Ectodermal cell (in vitro differentiated cells): ENCODE measurements at regions not wholly inside any gene's neighbourhood (a gene's known extent, or its start where the extent isn't known, plus 50 kb on each side); places are given as distances from the start of the nearest gene placed in this dataset.
"Not testable (repeated sequence)": the region's sequence is repeated elsewhere in the genome, so short reads cannot be mapped to it uniquely, and the experiment has no call there.

Experiments
- H3K27ac ChIP-seq: 2 replicates; pipeline ENCODE4 v1.7.0; 2013; ENCODE audit warnings: mild to moderate bottlenecking, low read depth, low read length; ENCODE audit not compliant: insufficient read depth, poor library complexity, severe bottlenecking
- H3K27me3 ChIP-seq: 2 replicates; pipeline ENCODE4 v1.7.0; 2013; ENCODE audit warnings: mild to moderate bottlenecking, low read length; ENCODE audit not compliant: insufficient read depth, control insufficient read depth, poor library complexity, severe bottlenecking
- H3K36me3 ChIP-seq: one replicate; pipeline ENCODE4 v1.7.0; 2013; ENCODE audit warnings: low read length; ENCODE audit not compliant: control insufficient read depth, insufficient read depth
- H3K4me1 ChIP-seq: one replicate; pipeline ENCODE4 v1.7.0; 2013; ENCODE audit warnings: low read length; ENCODE audit not compliant: control insufficient read depth, insufficient read depth
- H3K4me3 ChIP-seq: 2 replicates; pipeline ENCODE4 v1.7.0; 2013; ENCODE audit warnings: low read depth, low read length, control low read depth; ENCODE audit not compliant: insufficient read depth
- H3K9me3 ChIP-seq: 2 replicates; pipeline ENCODE4 v1.7.0; 2013; ENCODE audit warnings: mild to moderate bottlenecking, low read length, moderate library complexity; ENCODE audit not compliant: control insufficient read depth
- WGBS, 2 experiments: methylation state at CpG; one replicate each; pipeline ENCODE4 v1.1.7; 2013; ENCODE audit warnings: missing lambda C conversion rate in 2 of 2; 5-methylcytosine and 5-hydroxymethylcytosine counted together

DNA sequence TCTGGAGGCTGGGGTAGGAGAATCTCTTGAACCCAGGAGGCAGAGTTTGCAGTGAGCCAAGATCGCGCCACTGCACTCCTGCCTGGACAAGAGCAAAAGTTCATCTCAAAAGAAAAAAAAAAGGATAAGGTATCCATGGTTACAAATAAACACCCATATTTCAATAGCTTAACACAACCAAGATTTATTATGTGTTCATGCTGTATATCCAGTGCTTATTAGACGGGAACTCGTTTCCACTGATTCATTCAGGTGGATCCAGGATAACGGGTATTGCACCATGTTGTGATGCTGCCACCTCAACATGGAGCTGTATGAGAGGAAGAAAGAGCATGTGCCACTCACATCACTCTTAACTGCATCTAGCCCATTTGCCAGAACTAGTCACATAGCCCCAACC is 69.1 kb upstream of the HIVEP1 start:
- H3K27ac ChIP-seq = no peak overlapping the region
- WGBS, 2 experiments = 93 to 95% methylated on average over 5 of the region's 5 CpGs
- no peaks in the 10 kb centered on the region for H3K9me3 ChIP-seq
- no peak overlapping the region for H3K4me3 ChIP-seq
- peaks cover 7% of the 10 kb centered on the region for H3K4me1 ChIP-seq
- H3K27me3 ChIP-seq = no peaks in the 10 kb centered on the region
- H3K36me3 ChIP-seq = no peaks in the 10 kb centered on the region

DNA sequence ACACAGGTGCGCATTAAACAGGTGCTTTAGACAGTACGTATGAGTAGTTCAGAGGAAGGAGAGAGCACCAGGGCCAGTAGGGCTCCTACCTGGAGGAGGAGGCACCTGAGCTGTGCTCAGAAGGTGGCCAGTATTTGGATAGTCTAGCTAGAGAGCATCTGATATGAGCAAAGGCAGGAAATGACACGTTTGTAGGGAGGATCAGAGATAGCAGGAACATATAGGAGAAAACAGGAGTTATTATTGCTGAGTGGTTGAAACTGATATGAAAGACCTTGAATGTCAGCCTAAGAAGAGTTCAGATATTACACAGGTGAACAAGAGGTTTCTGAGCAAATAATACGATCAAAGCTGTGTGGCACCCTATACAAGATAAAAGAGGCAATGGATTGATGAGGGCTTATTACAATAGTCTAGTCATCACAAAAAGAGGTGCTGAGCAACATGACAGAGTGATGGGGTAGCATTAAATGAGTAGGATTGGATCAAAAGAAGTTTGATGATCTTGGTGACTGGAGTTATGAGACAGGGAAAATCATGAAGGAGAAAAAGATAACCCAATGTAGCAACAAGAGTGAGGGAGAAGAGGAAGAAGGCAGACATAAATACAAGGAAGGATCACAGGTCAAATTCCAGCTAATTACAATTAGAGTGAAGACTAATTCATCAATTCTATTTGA is 69.8 kb upstream of the HIVEP1 start:
- no peaks in the 10 kb centered on the region for H3K9me3 ChIP-seq
- no peak overlapping the region for H3K27ac ChIP-seq
- H3K4me3 ChIP-seq = no peak overlapping the region
- no peaks in the 10 kb centered on the region for H3K36me3 ChIP-seq
- WGBS, 2 experiments = 91 to 92% methylated on average over 4 of the region's 4 CpGs
- no peaks in the 10 kb centered on the region for H3K27me3 ChIP-seq
- H3K4me1 ChIP-seq = peaks cover 8% of the 10 kb centered on the region

DNA sequence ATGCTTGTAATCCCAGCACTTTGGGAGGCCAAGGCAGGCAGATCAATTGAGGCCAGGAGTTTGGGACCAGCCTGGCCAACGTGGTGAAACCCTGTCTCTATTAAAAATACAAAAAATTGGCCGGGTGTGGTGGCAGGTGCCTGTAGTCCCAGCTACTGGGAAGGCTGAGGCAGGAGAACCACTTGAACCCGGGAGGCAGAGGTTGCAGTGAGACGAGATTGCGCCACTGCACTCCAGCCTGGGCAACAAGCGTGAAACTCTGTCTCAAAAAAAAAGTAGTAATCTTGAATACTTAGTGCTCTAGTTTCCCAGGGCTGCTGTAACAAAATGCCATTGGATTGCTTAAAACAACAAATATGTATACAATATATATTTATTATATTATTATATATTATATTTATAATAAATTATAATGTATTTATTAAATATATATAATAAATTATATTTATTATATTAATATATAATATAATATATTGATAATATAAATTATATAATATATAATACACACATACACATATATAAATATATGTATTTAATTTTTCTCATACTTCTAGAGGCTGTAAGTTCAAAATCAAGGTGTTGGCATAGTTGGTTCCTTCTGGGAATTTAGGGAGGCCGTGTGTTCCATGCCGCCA is 71.5 kb upstream of the HIVEP1 start:
- H3K4me1 ChIP-seq, H3K36me3 ChIP-seq, H3K4me3 ChIP-seq, H3K9me3 ChIP-seq, H3K27me3 ChIP-seq, H3K27ac ChIP-seq: not testable (repeated sequence)
- WGBS, 2 experiments = 92% methylated on average over 8 of the region's 8 CpGs

DNA sequence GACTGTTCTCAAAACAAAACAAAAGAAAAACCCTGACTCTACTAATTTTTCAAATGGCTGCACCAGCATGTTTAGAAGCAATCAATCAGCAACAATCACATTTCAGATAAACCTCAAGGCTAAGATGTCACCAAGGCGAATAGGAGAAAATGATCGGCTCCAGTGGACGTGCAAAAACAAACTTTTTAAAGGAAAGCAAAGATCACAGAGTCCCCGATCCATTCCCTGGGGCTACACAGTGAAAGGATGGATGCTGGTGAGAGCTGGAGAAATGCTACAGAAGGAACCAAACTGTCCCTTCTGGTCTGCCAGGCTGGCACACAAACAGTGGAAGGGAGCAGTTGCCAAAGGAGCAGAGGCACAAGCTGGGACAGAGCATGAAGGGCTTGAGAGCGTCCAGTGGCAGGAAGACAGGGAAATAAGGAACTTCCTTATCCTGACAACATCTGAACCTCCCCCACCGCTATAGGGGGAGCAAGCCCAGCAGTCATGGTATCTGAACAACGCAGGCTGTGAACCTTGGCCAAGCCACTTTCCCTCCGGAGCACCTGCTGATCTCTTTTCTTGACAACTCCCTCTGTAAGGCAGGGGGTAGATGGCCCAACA is 73.7 kb upstream of the HIVEP1 start:
- Histone ChIP-seq H3K4me1 (peaks cover 8% of the 10 kb centered on the region), H3K4me3 (no peak overlapping the region), H3K36me3 (no peaks in the 10 kb centered on the region), H3K9me3 (no peaks in the 10 kb centered on the region), H3K27ac (no peak overlapping the region), H3K27me3 (no peaks in the 10 kb centered on the region)
- 45 to 47% methylated on average over 8 of the region's 8 CpGs for WGBS, 2 experiments

DNA sequence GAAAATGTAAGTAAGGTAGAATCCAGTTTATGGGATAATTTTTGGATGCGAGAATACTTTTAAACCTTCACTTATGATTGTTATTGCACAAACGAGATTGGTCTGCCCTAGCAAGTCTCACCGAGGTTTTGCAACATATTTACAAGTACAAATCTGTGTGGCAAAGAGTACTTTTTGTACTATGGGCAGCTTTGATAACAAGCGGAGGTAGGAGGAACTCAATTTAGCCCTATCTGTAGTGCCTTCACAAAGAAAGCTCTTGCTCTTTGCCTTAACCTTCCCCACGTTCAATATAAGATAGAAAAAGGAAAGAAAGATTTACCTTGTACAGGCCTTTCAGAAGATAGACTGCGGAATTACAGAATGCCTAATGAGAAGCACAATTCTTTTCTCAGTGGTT is 77.5 kb upstream of the HIVEP1 start:
- Histone ChIP-seq H3K9me3 (no peaks in the 10 kb centered on the region), H3K4me1 (peaks cover 8% of the 10 kb centered on the region), H3K36me3 (no peaks in the 10 kb centered on the region), H3K4me3 (no peak overlapping the region), H3K27ac (no peak overlapping the region), H3K27me3 (no peaks in the 10 kb centered on the region)
- WGBS, 2 experiments = 96 to 98% methylated on average over 5 to 6 of the region's 6 CpGs

DNA sequence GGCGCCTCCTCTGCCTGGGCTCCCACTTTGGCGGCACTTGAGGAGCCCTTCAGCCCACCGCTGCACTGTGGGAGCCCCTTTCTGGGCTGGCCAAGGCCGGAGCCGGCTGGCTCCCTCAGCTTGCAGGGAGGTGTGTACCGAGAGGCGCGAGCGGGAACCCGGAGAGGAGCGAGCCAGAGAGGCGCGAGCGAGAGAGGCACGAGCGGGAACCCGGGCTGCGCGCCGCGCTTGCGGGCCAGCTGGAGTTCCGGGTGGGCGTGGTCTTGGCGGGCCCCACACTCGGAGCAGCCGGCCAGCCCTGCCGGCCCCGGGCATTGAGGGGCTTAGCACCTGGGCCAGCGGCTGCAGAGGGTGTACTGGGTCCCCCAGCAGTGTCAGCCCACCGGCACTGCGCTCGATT is 79.2 kb upstream of the HIVEP1 start:
- not testable (repeated sequence) for H3K4me1 ChIP-seq, H3K36me3 ChIP-seq, H3K9me3 ChIP-seq, H3K27ac ChIP-seq, H3K27me3 ChIP-seq, H3K4me3 ChIP-seq
- 91% methylated on average over 33 of the region's 33 CpGs for WGBS, 2 experiments

DNA sequence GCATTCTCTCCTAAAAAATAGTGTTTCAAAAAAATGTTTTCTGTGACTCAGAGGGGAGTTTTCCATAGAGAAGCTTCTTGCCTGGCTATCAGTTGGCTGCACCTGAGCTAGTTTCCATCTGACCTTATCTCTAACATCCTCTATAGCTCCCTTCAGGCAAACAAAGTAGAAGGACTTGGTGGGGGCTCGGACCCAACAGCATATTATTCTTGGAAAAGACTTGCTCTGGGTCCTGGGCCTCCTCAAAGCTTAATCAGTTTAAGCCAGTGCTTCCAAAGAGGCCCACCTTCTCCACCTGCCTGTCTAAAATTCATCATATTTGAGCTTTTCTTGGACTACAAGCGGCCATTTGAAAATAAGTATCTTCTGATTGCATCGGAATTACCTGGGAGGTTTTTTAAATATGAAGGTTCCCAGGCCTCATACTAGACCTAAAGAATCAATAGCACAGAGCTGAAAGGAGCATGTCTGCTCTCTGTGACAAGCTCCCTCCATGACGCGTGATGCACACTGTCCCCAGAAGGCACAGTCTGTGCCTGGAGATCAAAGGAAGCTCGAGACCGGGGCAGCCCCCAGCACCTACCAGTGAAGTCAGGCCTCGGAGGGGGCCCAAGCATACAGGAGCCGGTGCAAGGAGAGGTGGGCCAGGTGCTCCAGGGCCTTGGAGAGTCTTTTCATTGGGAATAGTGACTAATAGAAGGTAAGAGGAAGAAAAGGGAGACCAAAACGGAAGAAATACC is 80.6 kb upstream of the HIVEP1 start:
- Histone ChIP-seq H3K27me3 (no peaks in the 10 kb centered on the region), H3K4me1 (no peaks in the 10 kb centered on the region), H3K9me3 (no peaks in the 10 kb centered on the region), H3K4me3 (no peak overlapping the region), H3K27ac (no peak overlapping the region), H3K36me3 (no peaks in the 10 kb centered on the region)
- WGBS, 2 experiments = 93% methylated on average over 10 of the region's 10 CpGs

DNA sequence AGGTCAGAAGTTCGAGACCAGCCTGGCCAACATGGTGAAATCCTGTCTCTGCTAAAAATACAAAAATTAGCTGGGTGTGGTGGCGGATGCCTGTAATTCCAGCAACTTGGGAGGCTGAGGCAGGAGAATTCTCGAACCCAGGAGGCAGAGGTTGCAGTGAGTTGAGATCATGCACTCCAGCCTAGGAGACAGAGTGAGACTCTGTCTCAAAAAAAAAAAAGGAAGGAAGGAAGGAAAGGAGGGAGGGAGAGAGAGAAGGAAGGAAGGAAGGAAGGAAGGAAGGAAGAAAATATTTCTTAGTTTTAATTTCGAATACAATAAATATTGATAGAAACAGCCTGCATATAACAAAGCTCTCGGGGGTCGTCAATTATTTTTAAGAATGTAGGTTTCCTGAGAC is 81.3 kb upstream of the HIVEP1 start:
- 96 to 98% methylated on average over 5 to 6 of the region's 6 CpGs for WGBS, 2 experiments
- not testable (repeated sequence) for H3K27ac ChIP-seq, H3K4me3 ChIP-seq, H3K27me3 ChIP-seq, H3K4me1 ChIP-seq, H3K36me3 ChIP-seq, H3K9me3 ChIP-seq

DNA sequence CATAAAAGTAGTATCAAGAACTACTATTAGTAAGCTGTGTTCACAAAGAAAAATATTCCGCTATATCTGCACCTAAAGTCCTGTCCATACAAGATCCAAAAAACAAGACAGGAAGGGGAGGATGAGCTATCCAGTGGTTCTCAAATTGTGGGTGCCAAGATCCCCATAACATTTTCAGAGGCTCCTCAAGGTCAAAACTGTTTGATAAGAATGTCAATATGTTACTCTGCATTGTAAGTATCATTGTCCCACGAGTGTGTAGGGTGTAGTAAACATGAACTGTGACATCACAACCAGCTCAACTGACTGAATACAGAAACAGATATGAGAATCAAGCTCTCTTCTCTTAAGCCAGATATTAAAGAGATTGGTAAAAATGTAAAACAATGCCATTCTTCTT is 81.9 kb upstream of the HIVEP1 start:
- Histone ChIP-seq H3K9me3 (no peaks in the 10 kb centered on the region), H3K36me3 (no peaks in the 10 kb centered on the region), H3K4me3 (no peak overlapping the region), H3K27ac (no peak overlapping the region), H3K4me1 (no peaks in the 10 kb centered on the region), H3K27me3 (no peaks in the 10 kb centered on the region)
- 87 to 100% methylated on average over 1 to 2 of the region's 2 CpGs for WGBS, 2 experiments

DNA sequence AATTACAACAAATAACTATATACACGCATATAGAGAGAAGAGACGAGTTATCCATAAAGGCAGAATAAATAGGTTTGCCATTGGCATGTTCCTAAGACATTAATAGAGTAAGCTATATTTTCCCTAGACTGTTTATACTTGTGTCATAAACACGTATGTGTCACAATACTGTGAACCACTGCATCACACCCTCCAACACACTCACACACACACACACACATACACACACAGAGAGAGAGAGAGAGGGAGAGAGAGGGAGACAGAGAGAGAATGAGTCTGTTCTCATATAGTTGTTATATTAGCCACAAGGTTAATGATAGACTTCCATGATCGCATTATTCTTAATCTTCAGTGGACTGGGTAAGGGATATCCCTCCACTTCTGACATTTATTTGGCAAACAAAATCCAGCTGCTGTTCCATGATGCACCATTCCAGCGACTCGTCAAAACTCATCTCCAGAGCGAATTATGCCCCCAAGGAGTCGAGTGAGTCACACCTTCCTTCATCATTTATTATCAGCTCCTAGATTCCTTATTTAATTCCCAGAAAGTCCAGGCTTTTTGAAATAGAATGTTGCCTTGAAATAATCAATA is 82.8 kb upstream of the HIVEP1 start:
- Histone ChIP-seq H3K9me3 (no peaks in the 10 kb centered on the region), H3K27ac (no peak overlapping the region)
- 89 to 95% methylated on average over 7 of the region's 8 CpGs for WGBS, 2 experiments

More for the DNA sequence above, 82.8 kb upstream of the HIVEP1 start:
- Histone ChIP-seq H3K27me3 (no peaks in the 10 kb centered on the region), H3K4me1 (no peaks in the 10 kb centered on the region), H3K36me3 (no peaks in the 10 kb centered on the region), H3K4me3 (no peak overlapping the region)
